ENCODE measurements at regions not wholly inside any gene's neighbourhood (a gene's known extent, or its start where the extent isn't known, plus 50 kb on each side); places are given as distances from the start of the nearest gene placed in this dataset.

DNA sequence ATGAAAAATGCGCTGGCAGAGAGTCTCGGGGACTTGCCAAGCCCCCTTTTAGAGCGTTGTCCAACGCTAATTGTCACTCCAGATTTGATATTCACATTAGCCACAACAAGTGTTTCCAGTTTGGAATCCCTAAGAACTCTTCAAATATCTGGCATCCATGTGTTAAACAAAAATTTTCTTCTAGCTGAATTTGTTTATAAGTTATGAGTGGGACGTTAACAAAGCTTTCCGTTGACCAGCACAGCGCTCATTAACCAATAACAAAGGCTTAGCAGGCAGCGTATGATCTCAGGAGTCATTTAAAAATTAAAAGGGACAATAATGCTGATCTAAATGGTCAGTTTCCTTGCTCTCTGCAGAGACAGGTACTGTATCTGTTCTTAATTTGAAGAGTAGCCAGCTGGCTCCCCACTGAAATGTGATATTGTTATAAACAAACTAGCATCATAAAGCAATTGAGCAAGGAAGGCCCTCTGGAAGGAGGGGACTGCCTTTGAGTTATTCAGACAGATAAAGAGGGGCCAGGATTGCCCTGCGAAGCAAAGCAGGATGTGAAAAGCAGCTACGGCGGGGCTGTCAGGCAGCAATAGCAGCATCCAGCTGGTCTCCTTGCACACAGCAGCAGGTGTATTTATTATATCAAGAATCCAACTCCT is 337.2 kb upstream of the SALL3 start:
- TF ChIP-seq CTCF (IDR thresholded peaks at IDR 0.05) (no peak), POLR2A (IDR thresholded peaks at IDR 0.05) (no peak)

All from vagina (tissue), 2 donors.